Keratinocyte (primary cell): ENCODE measurements at regions not wholly inside any gene's neighbourhood (a gene's known extent, or its start where the extent isn't known, plus 50 kb on each side); places are given as distances from the start of the nearest gene placed in this dataset.
"Not testable (repeated sequence)": the region's sequence is repeated elsewhere in the genome, so short reads cannot be mapped to it uniquely, and the experiment has no call there.

ENCODE experiments used
- DNase-seq: peaks from one replicate; pipeline ENCODE4 v3.0.0-alpha.2; 2011; ENCODE audit warnings: low read depth, missing footprints, low spot score
- FAIRE-seq: peaks from 2 replicates; lab custom pipeline; 2011; peaks lifted over from hg19 to GRCh38; lab: Jason Lieb, UNC
- H2AFZ ChIP-seq: 2 replicates; pipeline ENCODE4 v1.6.0; 2012; ENCODE audit warnings: low read length, control low read depth, inconsistent platforms; ENCODE audit not compliant: control insufficient read depth
- H3K27ac ChIP-seq: 2 replicates; pipeline ENCODE4 v1.5.1; 2011; ENCODE audit warnings: low read length; ENCODE audit not compliant: control insufficient read depth, insufficient read depth
- H3K27me3 ChIP-seq: 3 replicates; pipeline ENCODE4 v1.6.0; 2011; ENCODE audit warnings: low read length; ENCODE audit not compliant: control insufficient read depth, insufficient read depth; ENCODE audit errors: extremely low read depth
- H3K36me3 ChIP-seq, 2 experiments: 2 replicates in 1 of 2; 3 replicates in 1 of 2; pipeline ENCODE4 v1.5.1; 2011; ENCODE audit warnings: low read length in 2 of 2, mild to moderate bottlenecking in 1 of 2; ENCODE audit not compliant: control insufficient read depth in 2 of 2, insufficient read depth in 2 of 2; ENCODE audit errors: extremely low read depth in 1 of 2
- H3K4me1 ChIP-seq: 3 replicates; pipeline ENCODE4 v1.5.1; 2011; ENCODE audit warnings: low read length; ENCODE audit not compliant: control insufficient read depth, insufficient read depth; ENCODE audit errors: extremely low read depth
- H3K4me2 ChIP-seq: 3 replicates; pipeline ENCODE4 v1.6.0; 2011; ENCODE audit warnings: low read depth, low read length; ENCODE audit not compliant: control insufficient read depth, insufficient read depth; ENCODE audit errors: extremely low read depth
- H3K4me3 ChIP-seq, 3 experiments: fragments of 200-600 bp in 1 of 3; sonication (generic) in 1 of 3; 2 replicates in 2 of 3; 3 replicates in 1 of 3; pipeline ENCODE4 v1.5.1; 2011 to 2016; ENCODE audit warnings: low read length in 3 of 3, mild to moderate bottlenecking in 3 of 3, control low read depth in 2 of 3, inconsistent platforms in 1 of 3, low read depth in 1 of 3, mixed read lengths in 1 of 3, mixed run types in 1 of 3, moderate library complexity in 1 of 3; ENCODE audit not compliant: control insufficient read depth in 2 of 3, insufficient read depth in 2 of 3; ENCODE audit errors: extremely low read depth in 1 of 3
- H3K79me2 ChIP-seq: 2 replicates; pipeline ENCODE4 v1.6.0; 2012; ENCODE audit warnings: low read length; ENCODE audit not compliant: control insufficient read depth, insufficient read depth
- H3K9ac ChIP-seq: 3 replicates; pipeline ENCODE4 v1.6.0; 2011; ENCODE audit warnings: low read length; ENCODE audit not compliant: control insufficient read depth, insufficient read depth; ENCODE audit errors: extremely low read depth
- H3K9me1 ChIP-seq: 3 replicates; pipeline ENCODE4 v1.6.0; 2011; ENCODE audit warnings: low read length; ENCODE audit not compliant: control insufficient read depth, insufficient read depth; ENCODE audit errors: extremely low read depth
- H3K9me3 ChIP-seq: 2 replicates; pipeline ENCODE4 v1.5.1; 2012; ENCODE audit warnings: low read depth, low read length; ENCODE audit not compliant: control insufficient read depth
- H4K20me1 ChIP-seq: 3 replicates; pipeline ENCODE4 v1.6.0; 2011; ENCODE audit warnings: low read length; ENCODE audit not compliant: control insufficient read depth, insufficient read depth; ENCODE audit errors: extremely low read depth
- dilution Hi-C: fragments of 300-500 bp; cut with MboI; formaldehyde crosslinking; loops from one replicate; pipeline ENCODE4 v1.7.0; 2020; ENCODE audit warnings: low sequenced_read_pairs; ENCODE audit not compliant: extremely low pct_ligation_motif_present

DNA sequence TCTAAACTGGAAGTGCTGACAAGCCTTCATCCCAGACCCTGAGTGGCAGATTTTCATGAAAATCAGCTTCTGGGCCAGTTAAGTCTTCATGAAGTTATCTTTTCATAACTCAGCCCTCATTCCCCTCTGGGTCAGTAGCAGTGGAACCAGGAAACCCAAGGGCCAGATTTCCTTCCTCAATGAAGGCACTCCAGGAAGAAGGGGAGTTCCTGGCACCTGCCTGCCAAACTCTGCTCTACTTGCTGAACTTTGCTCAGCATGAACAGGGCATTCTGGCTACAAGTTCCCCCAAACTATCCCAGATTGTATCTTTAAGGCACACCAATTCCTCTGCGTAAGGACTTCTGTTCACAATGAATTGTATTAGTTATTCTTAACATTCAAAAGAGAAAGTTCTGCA, 90.3 kb downstream of the TRIM69 start:
- H3K27me3 ChIP-seq, H3K9me1 ChIP-seq, H3K9ac ChIP-seq, H3K4me2 ChIP-seq, H3K27ac ChIP-seq, H3K79me2 ChIP-seq, H3K36me3 ChIP-seq, H3K4me1 ChIP-seq, dilution Hi-C loops, DNase-seq, H3K9me3 ChIP-seq, H4K20me1 ChIP-seq, FAIRE-seq, H3K4me3 ChIP-seq, H2AFZ ChIP-seq: not testable (repeated sequence)

- FAIRE-seq, dilution Hi-C loops, H3K4me2 ChIP-seq: not testable (repeated sequence)
Measured at GRCh38 chr15:44828229-44828914, 92.0 kb downstream of the TRIM69 start.

GRCh38 chr15:44829150-44829549, 92.8 kb downstream of the TRIM69 start:
- H3K27me3 ChIP-seq, H3K9ac ChIP-seq, H3K4me1 ChIP-seq, DNase-seq, H4K20me1 ChIP-seq, H3K9me1 ChIP-seq, H2AFZ ChIP-seq, H3K4me2 ChIP-seq, FAIRE-seq, H3K9me3 ChIP-seq, H3K79me2 ChIP-seq, H3K4me3 ChIP-seq, H3K36me3 ChIP-seq, dilution Hi-C loops, H3K27ac ChIP-seq: not testable (repeated sequence)

More at GRCh38 chr15:44828229-44828914, 92.0 kb downstream of the TRIM69 start:
- H3K9ac ChIP-seq, H3K27me3 ChIP-seq, H4K20me1 ChIP-seq, H3K36me3 ChIP-seq, H3K79me2 ChIP-seq, H3K4me1 ChIP-seq, H2AFZ ChIP-seq, H3K9me1 ChIP-seq, H3K4me3 ChIP-seq, H3K27ac ChIP-seq, DNase-seq, H3K9me3 ChIP-seq: not testable (repeated sequence)

GRCh38 chr15:44830692-44831408, 94.5 kb downstream of the TRIM69 start:
- H4K20me1 ChIP-seq, H3K9me1 ChIP-seq, dilution Hi-C loops, H3K4me1 ChIP-seq, DNase-seq, H3K4me3 ChIP-seq, H3K36me3 ChIP-seq, H3K79me2 ChIP-seq, H3K27me3 ChIP-seq, H3K9me3 ChIP-seq: not testable (repeated sequence)
- Histone ChIP-seq H3K27ac (peak overlapping the region; percentile 64), H3K9ac (peak overlapping the region; percentile 41), H3K4me2 (peak overlapping the region; percentile 64), H2AFZ (peak overlapping the region; percentile 80)
- peak; percentile 87 for FAIRE-seq

GRCh38 chr15:44831409-44831741, 95.0 kb downstream of the TRIM69 start:
- H3K27ac ChIP-seq, H3K9ac ChIP-seq, H3K36me3 ChIP-seq, FAIRE-seq, H3K79me2 ChIP-seq, H3K4me1 ChIP-seq, H3K4me2 ChIP-seq, dilution Hi-C loops, H3K9me3 ChIP-seq, H3K27me3 ChIP-seq, H3K9me1 ChIP-seq, H4K20me1 ChIP-seq, DNase-seq, H3K4me3 ChIP-seq: not testable (repeated sequence)
- peak overlapping the region; percentile 80 for H2AFZ ChIP-seq
